ENCODE measurements at regions not wholly inside any gene's neighbourhood (a gene's known extent, or its start where the extent isn't known, plus 50 kb on each side); places are given as distances from the start of the nearest gene placed in this dataset.

GRCh38 chr13:103734837-103735236 is 668.6 kb upstream of the SLC10A2 start:
- H3K4me3 ChIP-seq (ENCODE audit: low read depth, low read length) = no peak overlapping the region
- H3K27ac ChIP-seq (ENCODE audit: extremely low read depth, low read depth, low read length) = no peak overlapping the region
- no peaks in the 10 kb centered on the region for H3K9me3 ChIP-seq (ENCODE audit: control insufficient read depth, insufficient read depth, low read depth, low read length)
- POLR2A ChIA-PET = no interaction called here
- CTCF ChIA-PET = no interaction called here
- no peak for TF ChIP-seq OSR2 (tag by site-specific recombination; IDR thresholded peaks at IDR 0.05)
- TF ChIP-seq GFI1B (tag by site-specific recombination; IDR thresholded peaks at IDR 0.05) = no peak
- no peak for TF ChIP-seq ZNF473 (tag by site-specific recombination; IDR thresholded peaks at IDR 0.05)
- TF ChIP-seq ZNF645 (tag by site-specific recombination; IDR thresholded peaks at IDR 0.05) = no peak
- no peak for TF ChIP-seq ZNF621 (tag by site-specific recombination; IDR thresholded peaks at IDR 0.05)
- TF ChIP-seq ZNF121 (tag by site-specific recombination; IDR thresholded peaks at IDR 0.05) = no peak
- TF ChIP-seq SP2 (tag by site-specific recombination; IDR thresholded peaks at IDR 0.05) = no peak
- no peak for TF ChIP-seq KLF10 (tag by site-specific recombination; IDR thresholded peaks at IDR 0.05)
- TF ChIP-seq ZNF366 (tag by site-specific recombination; conservative IDR thresholded peaks at IDR 0.05) = no peak
- no peak for TF ChIP-seq ZBTB11 (tag by site-specific recombination; conservative IDR thresholded peaks at IDR 0.05; ENCODE audit: low read depth)
- TF ChIP-seq ZNF571 (tag by site-specific recombination; IDR thresholded peaks at IDR 0.05) = no peak
- no peak for TF ChIP-seq RBAK (tag by site-specific recombination; IDR thresholded peaks at IDR 0.05)
- no peak for TF ChIP-seq ZNF777 (tag by site-specific recombination; IDR thresholded peaks at IDR 0.05; ENCODE audit: borderline replicate concordance)
- TF ChIP-seq ZSCAN30 (tag by site-specific recombination; IDR thresholded peaks at IDR 0.05) = no peak
- TF ChIP-seq ZNF391 (tag by site-specific recombination; IDR thresholded peaks at IDR 0.05; ENCODE audit: borderline replicate concordance, low read depth) = no peak
- no peak for TF ChIP-seq ZNF623 (tag by site-specific recombination; IDR thresholded peaks at IDR 0.05)
- no peak for TF ChIP-seq ZNF561 (tag by site-specific recombination; IDR thresholded peaks at IDR 0.05; ENCODE audit: borderline replicate concordance)
- TF ChIP-seq ZNF335 (tag by site-specific recombination; conservative IDR thresholded peaks at IDR 0.05) = no peak
- TF ChIP-seq ZNF837 (tag by site-specific recombination; IDR thresholded peaks at IDR 0.05) = no peak
- no peaks in the 10 kb centered on the region for H3K36me3 ChIP-seq (ENCODE audit: control insufficient read depth in 2 of 2, insufficient read depth in 1 of 2, low read length in 2 of 2)
- H3K4me1 ChIP-seq (ENCODE audit: control insufficient read depth, insufficient read depth, low read length) = no peaks in the 10 kb centered on the region

- Histone ChIP-seq H3K27ac (ENCODE audit: extremely low read depth, low read depth, low read length) (no peak overlapping the region), H3K4me3 (ENCODE audit: low read depth, low read length) (no peak overlapping the region), H3K36me3 (ENCODE audit: control insufficient read depth in 2 of 2, insufficient read depth in 1 of 2, low read length in 2 of 2) (no peaks in the 10 kb centered on the region), H3K9me3 (ENCODE audit: control insufficient read depth, insufficient read depth, low read depth, low read length) (no peaks in the 10 kb centered on the region), H3K4me1 (ENCODE audit: control insufficient read depth, insufficient read depth, low read length) (no peaks in the 10 kb centered on the region)
- ChIA-PET POLR2A (no interaction called here), CTCF (no interaction called here)
- no peak for TF ChIP-seq ZNF514 (tag by site-specific recombination; IDR thresholded peaks at IDR 0.05)
- TF ChIP-seq GLI4 (tag by site-specific recombination; IDR thresholded peaks at IDR 0.05) = no peak
- no peak for TF ChIP-seq ZNF544 (tag by site-specific recombination; IDR thresholded peaks at IDR 0.05)
- TF ChIP-seq ZNF311 (tag by site-specific recombination; IDR thresholded peaks at IDR 0.05; ENCODE audit: borderline replicate concordance) = no peak
- TF ChIP-seq ZNF776 (tag by site-specific recombination; IDR thresholded peaks at IDR 0.05; ENCODE audit: borderline replicate concordance) = no peak
- no peak for TF ChIP-seq ZNF768 (tag by site-specific recombination; IDR thresholded peaks at IDR 0.05)
- TF ChIP-seq SP3 (tag by site-specific recombination; IDR thresholded peaks at IDR 0.05) = no peak
- TF ChIP-seq REST (tag by site-specific recombination; IDR thresholded peaks at IDR 0.05) = no peak
- TF ChIP-seq ZNF26 (tag by site-specific recombination; IDR thresholded peaks at IDR 0.05) = no peak
- TF ChIP-seq ZNF677 (tag by site-specific recombination; IDR thresholded peaks at IDR 0.05) = no peak
Observed at GRCh38 chr13:103731959-103732358, 665.7 kb upstream of the SLC10A2 start.
